ENCODE measurements at regions not wholly inside any gene's neighbourhood (a gene's known extent, or its start where the extent isn't known, plus 50 kb on each side); places are given as distances from the start of the nearest gene placed in this dataset.

- no peak for TF ChIP-seq CTCF (IDR thresholded peaks at IDR 0.05; ENCODE audit: low read depth, low read length, missing input control)
- no peak for TF ChIP-seq MAX (IDR thresholded peaks at IDR 0.05)
- no peak for TF ChIP-seq RAD21 (IDR thresholded peaks at IDR 0.05)
- TF ChIP-seq ZBTB33 (IDR thresholded peaks at IDR 0.05): no peak
- no peak for TF ChIP-seq TAF1 (conservative IDR thresholded peaks at IDR 0.05)
- no peak for TF ChIP-seq REST (IDR thresholded peaks at IDR 0.05)
- no peak for TF ChIP-seq GABPA (IDR thresholded peaks at IDR 0.05 in 1 of 2, conservative IDR thresholded peaks at IDR 0.05 in 1 of 2)
- no peak for TF ChIP-seq YY1 (IDR thresholded peaks at IDR 0.05)
- no peak for TF ChIP-seq ATF3 (IDR thresholded peaks at IDR 0.05)
- TF ChIP-seq EGR1 (IDR thresholded peaks at IDR 0.05; ENCODE audit: low read depth in 2 of 2): no peak
- TF ChIP-seq HNF4A (conservative IDR thresholded peaks at IDR 0.05): no peak
- TF ChIP-seq SP1 (IDR thresholded peaks at IDR 0.05): no peak
- no peak for TF ChIP-seq JUND (IDR thresholded peaks at IDR 0.05)
Observed at GRCh38 chr14:55942076-55942654, 176.0 kb upstream of the PELI2 start.

Data from liver (tissue), 3 donors.